HCT116 (cell line): ENCODE measurements at regions not wholly inside any gene's neighbourhood (a gene's known extent, or its start where the extent isn't known, plus 50 kb on each side); places are given as distances from the start of the nearest gene placed in this dataset.

ENCODE experiments used
- ATAC-seq: fragments of 200-7000 bp; cut with Tn5 transposase; 2 replicates; pipeline ENCODE4 v1.9.1; 2020; ENCODE audit warnings: mild to moderate bottlenecking, moderate library complexity
- BruUV-seq: library from RNA; stranded (reverse); fragments of 400-500 nt; replicated peaks from 2 replicates; lab custom pipeline; 2021; lab: Mats Ljungman, UMichigan
- CTCF ChIA-PET: fragments of 300-600 bp; sonication (Branson Sonifier 250); formaldehyde crosslinking; loops from one replicate; lab custom pipeline; 2021; ENCODE audit warnings: antibody characterized with exemption; lab: Charles Lee
- POLR2A ChIA-PET: fragments of 300-600, 350-600 bp; sonication (Branson Sonifier 250); formaldehyde crosslinking; loops from one replicate; lab custom pipeline; 2021; ENCODE audit warnings: antibody characterized with exemption; lab: Charles Lee
- RAD21 ChIA-PET, 2 experiments: fragments of 300-600 bp; sonication (Branson Sonifier 250); formaldehyde crosslinking; loops; one replicate each; lab custom pipeline; 2023; ENCODE audit warnings: low total read pairs in 2 of 2; ENCODE audit not compliant: uncharacterized antibody in 2 of 2, unreplicated experiment in 2 of 2, low non-redundant PET in 1 of 2; lab: Charles Lee
- DNase-seq: peaks from one replicate; pipeline ENCODE4 v3.0.0-alpha.2; 2010; ENCODE audit warnings: low read depth, low spot score
- H2AFZ ChIP-seq: fragments of 200-600 bp; shearing (Covaris generic), sonication (generic); 2 replicates; pipeline ENCODE4 v1.6.1; 2017; ENCODE audit warnings: low read depth, mixed run types, mixed read lengths, antibody characterized with exemption, low read length; ENCODE audit not compliant: poor library complexity, severe bottlenecking
- H3K27ac ChIP-seq: 2 replicates; pipeline ENCODE4 v1.5.1; 2012; ENCODE audit warnings: low read depth, low read length
- H3K27me3 ChIP-seq: fragments of 200-600 bp; sonication (generic); 2 replicates; pipeline ENCODE4 v1.6.1; 2016; ENCODE audit warnings: mixed run types, low read length, mixed read lengths; ENCODE audit not compliant: insufficient read depth
- H3K36me3 ChIP-seq, 2 experiments: fragments of 200-500 bp in 1 of 2; fragments of 200-600 bp in 1 of 2; sonication (Bioruptor generic) in 1 of 2; sonication (generic) in 1 of 2; 2 replicates each; pipeline versions ENCODE4 v1.5.1 to v1.6.1; 2014 to 2016; ENCODE audit warnings: low read length in 2 of 2, inconsistent platforms in 1 of 2, mixed read lengths in 1 of 2, mixed run types in 1 of 2; ENCODE audit not compliant: insufficient read depth in 2 of 2, control insufficient read depth in 1 of 2
- H3K4me1 ChIP-seq, 2 experiments: fragments of 200-600 bp in 1 of 2; sonication (generic) in 1 of 2; 2 replicates each; pipeline versions ENCODE4 v1.5.1 to v1.6.1; 2012 to 2017; ENCODE audit warnings: low read length in 2 of 2, inconsistent platforms in 1 of 2, mild to moderate bottlenecking in 1 of 2, mixed read lengths in 1 of 2, mixed run types in 1 of 2, moderate library complexity in 1 of 2; ENCODE audit not compliant: insufficient read depth in 2 of 2, control insufficient read depth in 1 of 2
- H3K4me2 ChIP-seq: fragments of 200-600 bp; sonication (generic); 2 replicates; pipeline ENCODE4 v1.6.1; 2017; ENCODE audit warnings: mixed run types, low read length, mixed read lengths
- H3K4me3 ChIP-seq, 2 experiments: fragments of 200-600 bp in 1 of 2; sonication (generic) in 1 of 2; replicated peaks in 1 of 2; 2 replicates each; pipeline ENCODE4 v1.5.1; 2011 to 2016; ENCODE audit warnings: low read length in 2 of 2, control low read depth in 1 of 2, low read depth in 1 of 2, mild to moderate bottlenecking in 1 of 2, mixed read lengths in 1 of 2, mixed run types in 1 of 2
- H3K79me2 ChIP-seq: fragments of 200-600 bp; sonication (generic); 2 replicates; pipeline ENCODE4 v1.6.1; 2017; ENCODE audit warnings: mild to moderate bottlenecking, mixed run types, low read length, moderate library complexity, mixed read lengths; ENCODE audit not compliant: insufficient read depth
- H3K9ac ChIP-seq: fragments of 200-600 bp; sonication (generic); 2 replicates; pipeline ENCODE4 v1.6.1; 2016; ENCODE audit warnings: low read length, mixed read lengths
- H3K9me2 ChIP-seq: fragments of 200-600 bp; sonication (generic), shearing (Covaris generic); 2 replicates; pipeline ENCODE4 v1.6.1; 2017; ENCODE audit warnings: mixed run types, mild to moderate bottlenecking, moderate library complexity; ENCODE audit not compliant: insufficient read depth
- H3K9me3 ChIP-seq, 2 experiments: fragments of 200-500 bp in 1 of 2; fragments of 200-600 bp in 1 of 2; sonication (Bioruptor generic) in 1 of 2; sonication (generic) in 1 of 2; 2 replicates each; pipeline ENCODE4 v1.6.1; 2014 to 2017; ENCODE audit warnings: low read length in 2 of 2, mixed read lengths in 2 of 2, inconsistent platforms in 1 of 2, low read depth in 1 of 2, mild to moderate bottlenecking in 1 of 2, mixed run types in 1 of 2, moderate library complexity in 1 of 2; ENCODE audit not compliant: control insufficient read depth in 1 of 2, insufficient read depth in 1 of 2
- H4K20me1 ChIP-seq: fragments of 200-600 bp; sonication (generic), shearing (Covaris generic); 2 replicates; pipeline ENCODE4 v1.6.1; 2017; ENCODE audit warnings: mixed run types, mild to moderate bottlenecking, moderate library complexity; ENCODE audit not compliant: insufficient read depth
- ATF3 ChIP-seq: IDR thresholded peaks from 2 replicates; pipeline ENCODE4 v1.6.1; 2012
- ELF1 ChIP-seq: IDR thresholded peaks from 2 replicates; pipeline ENCODE4 v1.6.1; 2012; ENCODE audit warnings: low read depth, borderline replicate concordance
- JUND ChIP-seq: IDR thresholded peaks from 2 replicates; pipeline ENCODE4 v1.6.1; 2012
- MAX ChIP-seq: IDR thresholded peaks from 2 replicates; pipeline ENCODE4 v1.6.1; 2012
- POLR2A ChIP-seq: IDR thresholded peaks from 2 replicates; pipeline ENCODE4 v1.7.0; 2011; ENCODE audit warnings: borderline replicate concordance; ENCODE audit not compliant: insufficient read depth, insufficient read length; ENCODE audit errors: extremely low read depth
- POLR2AphosphoS5 ChIP-seq: IDR thresholded peaks from 2 replicates; pipeline ENCODE4 v1.6.1; 2011; ENCODE audit warnings: mild to moderate bottlenecking, low read depth, low read length, moderate library complexity
- RAD21 ChIP-seq: IDR thresholded peaks from 2 replicates; pipeline ENCODE4 v1.6.1; 2012; ENCODE audit warnings: low read depth, mild to moderate bottlenecking
- REST ChIP-seq: IDR thresholded peaks from 2 replicates; pipeline ENCODE4 v1.6.1; 2012; ENCODE audit warnings: low read depth
- SIN3A ChIP-seq: IDR thresholded peaks from 2 replicates; pipeline ENCODE4 v1.6.1; 2012; ENCODE audit warnings: low read depth
- SP1 ChIP-seq: IDR thresholded peaks from 2 replicates; pipeline ENCODE4 v1.6.1; 2012; ENCODE audit warnings: low read depth
- SRF ChIP-seq: IDR thresholded peaks from 2 replicates; pipeline ENCODE4 v1.6.1; 2012; ENCODE audit warnings: low read depth
- TCF7L2 ChIP-seq: IDR thresholded peaks from 2 replicates; pipeline ENCODE4 v1.7.0; 2011; ENCODE audit warnings: borderline replicate concordance, inconsistent platforms; ENCODE audit not compliant: insufficient read depth, insufficient read length; ENCODE audit errors: extremely low read depth
- YY1 ChIP-seq: IDR thresholded peaks from 2 replicates; pipeline ENCODE4 v1.6.1; 2011; ENCODE audit warnings: low read length, low read depth, moderate library complexity, mild to moderate bottlenecking; ENCODE audit not compliant: insufficient replicate concordance; ENCODE audit errors: extremely low read depth
- ZBTB33 ChIP-seq: IDR thresholded peaks from 2 replicates; pipeline ENCODE4 v1.6.1; 2011; ENCODE audit warnings: mild to moderate bottlenecking, low read length, moderate library complexity; ENCODE audit not compliant: insufficient replicate concordance; ENCODE audit errors: extremely low read depth
- ZFX ChIP-seq: fragments of 450-650 bp; IDR thresholded peaks from 2 replicates; pipeline ENCODE4 v1.6.1; 2017
- intact Hi-C: fragments of 100-400 bp; cut with micrococcal nuclease; formaldehyde crosslinking; loops from 2 replicates; pipeline ENCODE4 v1.10.0; 2022
- TF ChIP-seq, protein P1 (sequence below), 3 experiments: fragments of 200-600 bp in 1 of 3; sonication (generic) in 1 of 3; IDR thresholded peaks in 2 of 3; conservative IDR thresholded peaks in 1 of 3; 2 replicates each; pipeline ENCODE4 v1.5.1; 2012 to 2017; ENCODE audit warnings: low read depth in 2 of 3, low read length in 2 of 3, antibody characterized with exemption in 1 of 3, borderline replicate concordance in 1 of 3, control low read depth in 1 of 3, mild to moderate bottlenecking in 1 of 3, mixed read lengths in 1 of 3, mixed run types in 1 of 3, moderate library complexity in 1 of 3; ENCODE audit not compliant: insufficient read depth in 1 of 3

- TF ChIP-seq ZBTB33, result no peak
- TF ChIP-seq SIN3A, result no peak
- TF ChIP-seq RAD21, result no peak
- no peak for TF ChIP-seq SP1
- no peak for TF ChIP-seq ATF3
- TF ChIP-seq, all 23 proteins: peak for 0
Measured at GRCh38 chr7:24346129-24346528, 62.1 kb downstream of the NPY start (continued).

- intact Hi-C loops, result no loop called here
- ChIA-PET RAD21 (no interaction called here), CTCF (no interaction called here), POLR2A (no interaction called here)
- no peaks in the 10 kb centered on the region for H4K20me1 ChIP-seq
- H3K9me3 ChIP-seq, result no peaks in the 10 kb centered on the region
- no peak overlapping the region for H3K27ac ChIP-seq
- H3K4me1 ChIP-seq, result no peaks in the 10 kb centered on the region
- DNase-seq, result no peak
- H3K4me2 ChIP-seq, result no peak overlapping the region
- no peaks in the 10 kb centered on the region for H3K79me2 ChIP-seq
- H3K4me3 ChIP-seq, result no peak overlapping the region
- no peaks in the 10 kb centered on the region for H3K27me3 ChIP-seq
- H3K9ac ChIP-seq, result no peak overlapping the region
- no peaks in the 10 kb centered on the region for H3K9me2 ChIP-seq
- no peak overlapping the region for H2AFZ ChIP-seq
- ATAC-seq, result no peak
- H3K36me3 ChIP-seq, result no peaks in the 10 kb centered on the region
- BruUV-seq, result no TSS peak
- no peak for TF ChIP-seq REST
- no peak for TF ChIP-seq POLR2A
- no peak for TF ChIP-seq SP1
- TF ChIP-seq POLR2AphosphoS5, result no peak
- TF ChIP-seq MAX, result no peak
- no peak for TF ChIP-seq SRF
- TF ChIP-seq YY1, result no peak
- no peak for TF ChIP-seq JUND
- TF ChIP-seq, protein P1, sequence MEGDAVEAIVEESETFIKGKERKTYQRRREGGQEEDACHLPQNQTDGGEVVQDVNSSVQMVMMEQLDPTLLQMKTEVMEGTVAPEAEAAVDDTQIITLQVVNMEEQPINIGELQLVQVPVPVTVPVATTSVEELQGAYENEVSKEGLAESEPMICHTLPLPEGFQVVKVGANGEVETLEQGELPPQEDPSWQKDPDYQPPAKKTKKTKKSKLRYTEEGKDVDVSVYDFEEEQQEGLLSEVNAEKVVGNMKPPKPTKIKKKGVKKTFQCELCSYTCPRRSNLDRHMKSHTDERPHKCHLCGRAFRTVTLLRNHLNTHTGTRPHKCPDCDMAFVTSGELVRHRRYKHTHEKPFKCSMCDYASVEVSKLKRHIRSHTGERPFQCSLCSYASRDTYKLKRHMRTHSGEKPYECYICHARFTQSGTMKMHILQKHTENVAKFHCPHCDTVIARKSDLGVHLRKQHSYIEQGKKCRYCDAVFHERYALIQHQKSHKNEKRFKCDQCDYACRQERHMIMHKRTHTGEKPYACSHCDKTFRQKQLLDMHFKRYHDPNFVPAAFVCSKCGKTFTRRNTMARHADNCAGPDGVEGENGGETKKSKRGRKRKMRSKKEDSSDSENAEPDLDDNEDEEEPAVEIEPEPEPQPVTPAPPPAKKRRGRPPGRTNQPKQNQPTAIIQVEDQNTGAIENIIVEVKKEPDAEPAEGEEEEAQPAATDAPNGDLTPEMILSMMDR (IDR thresholded peaks at IDR 0.05 in 2 of 3, conservative IDR thresholded peaks at IDR 0.05 in 1 of 3; ENCODE audit: borderline replicate concordance in 1 of 3, insufficient read depth in 1 of 3, low read depth in 2 of 3, low read length in 2 of 3), result no peak
- TF ChIP-seq ELF1, result no peak
- TF ChIP-seq ZBTB33, result no peak
- TF ChIP-seq ZFX, result no peak
- no peak for TF ChIP-seq TCF7L2
Measured at GRCh38 chr7:24346716-24347115, 62.7 kb downstream of the NPY start.
